HPDE6-E6E7 (cell line): ENCODE measurements at regions not wholly inside any gene's neighbourhood (a gene's known extent, or its start where the extent isn't known, plus 50 kb on each side); places are given as distances from the start of the nearest gene placed in this dataset.
"Not testable (repeated sequence)": the region's sequence is repeated elsewhere in the genome, so short reads cannot be mapped to it uniquely, and the experiment has no call there.

Experiments used
- DNase-seq: peaks from one replicate; pipeline ENCODE4 v3.0.0; 2011; ENCODE audit warnings: missing footprints; ENCODE audit errors: extremely low spot score

DNA sequence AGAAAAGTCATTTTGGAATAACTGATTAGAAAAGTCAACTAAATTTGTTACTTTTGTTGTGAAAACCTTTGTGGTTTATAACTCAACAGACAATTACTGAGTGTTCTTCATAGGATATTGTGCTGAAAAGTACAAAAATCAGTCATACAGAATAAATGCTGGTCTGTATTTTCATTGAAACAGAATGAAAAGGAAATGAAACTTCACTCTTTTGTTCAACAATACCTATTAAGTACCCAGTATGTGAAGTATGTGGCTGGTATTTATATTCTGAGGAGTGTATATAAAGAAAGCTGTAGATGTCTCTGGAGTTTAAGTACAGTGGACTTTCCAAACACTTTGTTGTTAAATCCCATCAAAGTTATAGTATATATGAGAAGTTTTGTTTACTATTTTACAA lies 828.4 kb upstream of the ATXN8OS start:
- DNase-seq: no peak

DNA sequence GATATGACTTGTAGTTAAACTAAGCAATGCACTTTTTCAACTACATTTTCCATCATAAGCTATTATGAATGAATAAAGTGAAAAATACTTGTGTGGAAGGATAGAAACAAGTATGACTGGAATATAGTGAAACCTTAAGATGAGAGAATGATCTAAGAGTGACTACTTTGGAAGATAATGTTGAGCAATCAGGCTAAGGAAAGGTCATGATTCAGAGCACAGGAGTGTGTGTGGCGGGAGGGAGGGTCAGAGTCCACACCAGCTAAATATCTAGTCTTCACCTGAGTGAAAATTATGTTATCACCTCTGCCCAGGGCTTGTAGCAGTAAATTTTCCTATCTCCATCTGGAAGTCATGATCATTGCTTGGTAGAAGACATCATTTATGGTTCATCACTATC lies 833.4 kb upstream of the ATXN8OS start:
- DNase-seq: peak; percentile 38

DNA sequence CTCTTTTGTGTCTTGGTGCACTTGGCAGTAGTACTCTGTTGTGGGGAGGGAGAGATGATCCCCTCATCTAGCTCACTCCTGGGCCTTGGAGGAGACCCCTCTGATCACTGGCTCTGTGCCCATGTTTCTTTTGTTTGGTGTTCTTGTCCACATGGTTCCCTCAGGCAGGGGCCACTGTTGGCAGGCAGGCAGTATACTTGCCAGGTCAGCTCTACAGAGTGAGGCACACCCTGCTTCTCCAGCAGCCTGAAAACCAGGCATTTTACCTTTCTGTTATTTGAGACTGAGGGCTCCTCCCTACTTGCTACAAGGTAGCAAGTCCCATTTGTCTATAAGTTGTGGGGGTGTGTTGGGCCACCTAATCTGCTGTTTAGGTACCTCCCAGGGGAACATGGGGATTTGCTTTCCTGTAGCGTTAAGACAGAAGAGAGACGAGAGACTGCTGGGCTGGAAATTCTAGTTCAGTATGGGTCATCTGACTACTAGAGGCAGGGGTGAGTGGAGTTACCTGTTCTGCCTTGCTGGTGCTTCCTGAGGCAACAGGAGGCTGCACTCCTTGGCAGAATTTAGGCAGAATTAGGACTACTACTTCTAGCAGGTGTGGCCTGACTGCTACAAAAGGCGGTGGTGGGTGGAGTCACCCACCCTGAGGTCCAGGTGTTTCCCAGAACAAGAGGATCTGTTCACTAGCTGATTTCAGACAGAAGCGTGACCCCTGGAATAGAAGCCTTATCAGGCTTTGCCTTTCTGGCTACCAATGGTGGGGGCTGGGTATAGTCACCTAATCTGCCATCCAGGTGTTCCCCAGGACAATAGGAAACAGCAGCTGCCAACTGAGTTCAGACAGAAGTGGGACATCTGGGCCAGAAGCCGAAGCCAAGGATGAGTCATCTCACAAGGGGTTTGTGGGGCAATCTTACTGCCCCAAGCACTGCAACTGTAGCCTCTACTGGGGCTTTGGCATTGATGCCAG lies 843.0 kb upstream of the ATXN8OS start:
- DNase-seq: no peak

DNA sequence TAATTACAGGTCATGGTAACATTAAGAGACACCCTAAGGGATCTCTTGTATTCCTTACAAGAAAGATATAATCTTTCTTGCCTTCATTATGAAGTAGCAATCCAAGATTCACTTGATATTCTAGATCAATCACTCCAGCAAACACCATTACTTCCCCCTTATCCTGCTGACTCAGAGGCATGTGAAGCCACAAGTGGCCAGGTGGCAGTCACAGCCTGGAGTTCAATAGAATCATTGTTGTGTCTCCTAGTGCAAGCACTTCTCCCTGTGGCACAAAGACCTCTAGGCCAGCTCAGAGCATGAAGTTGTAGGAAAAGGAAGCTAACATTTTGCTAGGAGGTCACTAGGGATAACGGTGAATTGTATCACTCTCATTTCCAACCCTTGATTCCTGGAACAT lies 864.3 kb upstream of the ATXN8OS start:
- DNase-seq: no peak

DNA sequence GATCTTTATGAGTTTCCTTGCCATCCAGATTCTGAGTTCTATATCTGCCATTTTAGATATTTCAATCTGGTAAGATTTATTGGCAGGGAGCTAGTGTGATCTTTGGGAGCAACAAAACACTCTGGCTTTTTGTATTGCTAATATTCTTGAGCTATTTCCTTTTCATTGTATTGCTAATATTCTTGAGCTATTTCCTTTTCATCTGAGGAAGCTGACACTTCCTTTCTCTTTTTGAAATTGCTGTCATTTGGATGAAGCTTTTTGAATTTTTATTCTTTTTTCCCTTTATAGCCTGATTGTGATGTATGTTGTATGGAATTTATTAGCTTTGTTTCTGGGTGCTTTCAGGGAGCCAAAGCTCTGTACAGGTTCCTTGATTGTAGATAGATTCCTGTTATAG lies 873.5 kb upstream of the ATXN8OS start:
- no peak for DNase-seq

DNA sequence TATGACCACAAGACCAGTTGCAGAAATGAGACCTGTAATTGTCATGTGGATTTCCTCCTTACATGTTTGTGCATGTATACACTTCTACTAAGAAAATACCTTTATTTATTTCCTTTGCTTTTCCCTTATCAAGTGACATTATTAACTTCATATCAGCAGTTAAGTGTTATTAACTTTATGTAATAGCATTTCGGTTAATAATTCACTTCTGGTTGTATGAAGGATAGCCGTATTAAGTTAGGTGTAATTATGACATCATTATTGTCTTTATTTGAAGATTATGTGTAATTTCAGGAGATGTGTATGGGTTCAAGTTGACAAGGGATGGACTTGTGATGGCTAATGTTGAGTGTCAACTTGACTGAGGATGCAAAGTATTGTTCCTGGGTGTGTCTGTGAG lies 881.2 kb upstream of the ATXN8OS start:
- DNase-seq: no peak

DNA sequence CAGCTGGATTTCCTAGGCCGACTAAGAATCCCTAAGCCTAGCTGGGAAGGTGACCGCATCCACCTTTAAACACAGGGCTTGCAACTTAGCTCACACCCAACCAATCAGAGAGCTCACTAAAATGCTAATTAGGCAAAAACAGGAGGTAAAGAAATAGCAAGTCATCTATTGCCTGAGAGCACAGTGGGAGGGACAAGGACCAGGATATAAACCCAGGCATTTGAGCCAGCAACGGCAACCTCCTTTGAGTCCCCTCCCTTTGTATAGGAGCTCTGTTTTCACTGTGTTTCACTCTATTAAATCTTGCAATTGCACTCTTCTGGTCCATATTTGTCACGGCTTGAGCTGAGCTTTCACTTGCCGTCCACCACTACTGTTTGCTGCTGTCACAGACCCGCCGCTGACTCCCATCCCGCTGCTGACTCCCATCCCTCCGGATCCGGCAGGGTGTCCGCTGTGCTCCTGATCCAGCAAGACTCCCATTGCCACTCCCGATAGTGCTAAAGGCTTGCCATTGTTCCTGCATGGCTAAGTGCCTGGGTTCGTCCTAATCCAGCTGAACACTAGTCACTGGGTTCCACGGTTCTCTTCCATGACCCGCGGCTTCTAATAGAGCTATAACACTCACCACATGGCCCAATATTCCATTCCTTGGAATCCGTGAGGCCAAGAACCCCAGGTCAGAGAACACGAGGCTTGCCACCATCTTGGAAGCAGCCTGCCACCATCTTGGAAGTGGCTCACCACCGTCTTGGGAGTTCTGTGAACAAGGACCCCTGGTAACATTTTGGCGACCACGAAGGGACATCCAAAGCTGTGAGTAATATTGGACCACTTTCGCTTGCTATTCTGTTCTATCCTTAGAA lies 885.8 kb upstream of the ATXN8OS start:
- DNase-seq: not testable (repeated sequence)

DNA sequence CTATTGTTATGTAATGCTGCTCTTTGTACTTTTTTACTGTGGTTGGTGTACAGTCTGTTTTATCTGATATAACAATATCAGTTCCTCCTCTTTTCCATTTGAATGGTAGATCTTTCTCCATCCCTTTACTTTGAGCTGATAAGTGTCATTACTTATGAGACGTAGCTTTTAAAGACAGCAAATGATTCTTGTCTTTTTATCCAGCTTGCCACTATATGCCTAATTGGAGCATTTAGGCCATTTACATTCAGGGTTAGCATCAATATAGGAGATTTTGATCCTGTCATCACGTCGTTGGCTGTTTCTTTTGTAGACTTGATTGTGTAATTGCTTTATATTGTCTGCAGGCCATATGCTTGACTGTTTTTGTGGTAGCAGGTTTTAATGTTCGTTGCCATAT lies 894.2 kb upstream of the ATXN8OS start:
- DNase-seq: no peak

DNA sequence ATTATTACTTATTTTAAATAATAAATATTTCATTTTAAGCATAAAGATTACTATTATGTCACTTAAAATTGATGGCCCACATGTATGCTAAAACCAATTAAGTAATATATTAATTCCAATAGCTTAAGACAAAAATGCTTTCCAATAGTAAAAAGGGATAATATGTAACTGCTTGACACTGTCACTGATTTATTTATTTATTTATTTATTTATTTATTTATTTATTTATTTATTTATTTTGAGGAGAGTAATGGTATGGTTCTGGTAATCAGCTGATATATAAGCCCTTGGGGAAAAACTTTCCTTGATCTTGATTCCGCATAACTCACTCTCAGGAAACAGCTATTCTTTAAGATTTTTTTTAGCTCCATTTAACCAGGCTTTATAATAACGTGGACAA lies 903.0 kb upstream of the ATXN8OS start:
- no peak for DNase-seq

DNA sequence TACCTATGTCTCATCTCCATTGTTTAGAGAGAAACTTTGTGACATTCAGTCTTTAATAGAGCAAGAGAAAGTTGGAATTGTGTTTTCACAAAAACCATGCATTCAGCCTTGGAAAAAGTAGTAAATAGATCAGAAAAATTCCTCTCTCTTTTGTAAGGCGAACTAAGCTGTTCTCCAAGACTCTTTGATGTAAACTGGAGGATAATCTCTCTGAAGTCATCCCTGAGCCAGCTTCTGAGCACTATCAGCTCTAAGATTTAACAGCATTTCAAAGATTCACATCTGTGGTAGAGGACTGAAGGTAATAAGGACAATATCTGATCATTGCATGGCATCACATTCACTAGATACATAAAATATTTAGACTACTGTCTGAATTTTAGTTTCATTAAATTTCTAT lies 904.6 kb upstream of the ATXN8OS start:
- DNase-seq: no peak

DNA sequence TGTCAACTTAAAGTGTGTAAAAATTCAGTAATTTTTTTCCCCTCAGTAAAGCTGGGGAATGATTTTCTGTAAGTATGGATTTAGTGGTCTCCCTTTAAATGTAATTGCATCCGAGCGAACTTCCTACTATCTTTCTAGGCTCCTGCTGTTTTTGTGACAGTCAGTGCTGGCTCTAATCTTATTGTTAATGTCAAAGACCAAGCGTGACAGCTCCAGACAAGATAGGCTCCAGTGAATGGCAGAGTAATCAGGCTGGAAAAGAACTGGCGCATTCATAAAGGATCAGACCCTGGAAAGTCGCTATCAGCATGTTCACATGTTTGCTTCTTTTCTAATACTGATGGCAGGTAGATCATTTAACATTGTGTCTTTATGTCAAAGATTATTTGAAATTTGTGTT lies 908.0 kb upstream of the ATXN8OS start:
- no peak for DNase-seq

DNA sequence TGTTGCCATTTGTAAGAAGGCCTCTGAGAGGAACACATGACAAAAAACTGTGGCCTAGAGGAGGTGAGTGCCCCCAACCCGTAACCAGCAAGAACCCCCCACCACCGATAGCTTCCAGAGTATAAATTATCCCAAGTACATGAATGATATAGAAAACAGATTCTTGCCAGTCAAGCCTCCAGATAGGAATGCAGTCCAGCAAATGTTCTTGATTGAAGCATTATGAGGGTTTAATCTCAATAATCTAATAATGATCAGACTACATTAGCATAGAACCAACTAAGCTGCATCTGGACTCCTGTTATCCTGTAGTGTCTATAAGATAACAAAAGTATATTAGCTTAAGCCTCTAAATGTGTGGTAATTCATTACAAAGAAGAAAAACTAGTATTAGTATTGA lies 908.9 kb upstream of the ATXN8OS start:
- DNase-seq: no peak

DNA sequence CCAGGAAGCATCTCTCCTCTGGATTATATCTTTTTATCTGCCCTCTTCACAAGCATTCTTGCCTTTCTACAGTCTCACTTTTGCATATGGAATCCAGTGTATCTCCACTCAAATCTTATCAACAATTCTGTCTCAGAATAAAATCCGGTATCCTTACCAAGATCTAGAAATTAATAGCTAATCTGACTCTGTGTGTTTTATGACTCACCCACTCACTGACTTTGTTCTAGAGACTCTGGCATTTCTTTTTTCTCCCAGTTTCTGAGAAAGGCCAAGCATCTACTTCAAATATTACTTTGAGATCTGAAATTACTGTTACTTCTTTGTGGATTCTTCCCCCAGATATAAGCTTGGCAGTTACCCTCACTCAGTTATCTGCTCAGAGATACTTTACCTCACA lies 913.5 kb upstream of the ATXN8OS start:
- DNase-seq: no peak

DNA sequence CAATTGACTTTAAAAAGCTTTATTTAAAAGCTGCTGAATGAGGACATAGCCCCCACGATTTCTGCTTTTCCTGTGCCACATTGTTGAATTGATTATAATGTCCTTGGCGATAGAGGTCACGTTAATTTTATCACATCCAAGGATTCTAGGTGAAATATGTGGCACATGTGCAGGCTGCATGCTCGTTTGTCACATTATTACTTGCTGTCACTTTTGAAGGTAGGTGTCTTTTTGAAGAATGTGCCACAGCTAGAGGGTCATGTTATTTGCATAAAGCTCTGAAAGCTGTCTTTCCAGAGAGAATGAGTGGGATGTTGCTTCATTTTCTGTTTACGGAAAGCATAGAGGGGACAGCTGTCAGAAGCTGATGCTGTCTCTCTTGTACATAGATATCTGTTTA lies 927.6 kb upstream of the ATXN8OS start:
- DNase-seq: no peak

DNA sequence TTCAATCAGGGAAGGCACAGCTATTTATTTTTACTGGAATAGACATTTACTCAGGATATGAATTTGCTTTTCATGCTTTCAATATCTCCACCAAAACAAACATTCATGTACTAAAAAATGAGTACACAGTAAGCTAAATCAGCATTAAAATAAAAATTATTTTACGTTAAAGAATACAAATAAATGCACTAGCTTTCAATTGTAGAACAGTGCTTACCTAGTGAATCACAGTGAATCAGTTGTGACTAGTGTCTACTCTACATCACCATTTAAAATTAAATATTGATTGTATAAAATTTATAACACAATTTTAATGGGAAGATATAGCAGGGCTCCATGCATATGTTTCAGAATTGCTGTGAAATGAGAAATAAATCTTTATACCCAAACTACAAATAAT lies 929.6 kb upstream of the ATXN8OS start:
- DNase-seq: no peak

DNA sequence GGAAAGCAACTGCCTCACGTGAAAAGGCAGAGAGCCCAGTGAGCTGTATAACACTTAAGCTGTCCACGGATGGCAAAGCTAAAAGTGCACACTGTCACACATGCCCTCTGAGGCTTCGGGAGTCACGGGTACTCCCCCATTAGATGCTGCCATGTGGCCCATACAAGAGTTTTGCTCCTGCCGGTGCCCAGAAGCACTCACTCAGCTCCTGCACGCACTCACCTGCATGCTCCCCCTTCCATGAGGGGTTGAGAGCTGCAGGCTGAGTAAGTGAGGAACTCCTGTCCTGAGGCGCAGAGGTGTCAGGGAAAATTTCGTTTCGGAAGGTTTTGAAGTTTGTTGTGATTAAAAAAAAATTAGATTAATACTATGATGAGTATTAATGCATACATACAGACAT lies 939.2 kb upstream of the ATXN8OS start:
- DNase-seq: no peak

DNA sequence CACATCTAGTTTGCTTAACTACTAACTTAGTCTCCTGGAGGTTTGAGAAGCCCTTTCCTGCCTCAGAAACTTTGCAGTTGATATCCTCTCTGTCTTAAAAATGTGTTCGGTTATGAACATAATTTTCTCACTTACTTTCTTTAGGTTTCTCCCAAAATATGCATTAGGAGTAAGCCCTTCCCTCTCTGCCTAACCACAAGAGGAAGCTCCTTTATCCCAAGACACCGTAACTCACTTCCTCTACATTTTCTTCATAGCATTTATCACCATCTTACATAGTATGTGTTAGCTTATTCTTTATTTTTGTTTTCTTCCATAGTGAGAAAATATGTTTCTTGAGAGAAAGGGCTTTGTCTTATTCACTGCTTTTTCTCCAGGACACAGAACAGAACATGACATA lies 952.5 kb upstream of the ATXN8OS start:
- no peak for DNase-seq

DNA sequence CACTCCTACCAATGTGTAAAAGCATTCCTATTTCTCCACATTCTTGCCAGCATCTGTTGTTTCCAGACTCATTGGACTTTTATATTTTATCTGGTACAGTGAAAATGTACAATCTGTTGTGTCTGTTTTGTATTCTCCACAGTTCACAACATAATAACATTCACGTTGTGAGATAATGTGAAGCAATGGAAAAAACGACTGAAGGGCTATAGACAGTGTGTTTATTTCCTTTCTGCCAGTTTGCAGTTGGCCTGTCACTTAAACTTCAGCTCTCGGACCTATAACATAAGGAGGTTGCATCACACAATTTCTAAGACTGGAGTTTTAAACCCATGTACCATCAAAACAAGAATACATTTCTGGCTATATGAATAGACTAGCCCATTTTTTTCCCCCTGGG lies 965.5 kb upstream of the ATXN8OS start:
- DNase-seq: no peak

DNA sequence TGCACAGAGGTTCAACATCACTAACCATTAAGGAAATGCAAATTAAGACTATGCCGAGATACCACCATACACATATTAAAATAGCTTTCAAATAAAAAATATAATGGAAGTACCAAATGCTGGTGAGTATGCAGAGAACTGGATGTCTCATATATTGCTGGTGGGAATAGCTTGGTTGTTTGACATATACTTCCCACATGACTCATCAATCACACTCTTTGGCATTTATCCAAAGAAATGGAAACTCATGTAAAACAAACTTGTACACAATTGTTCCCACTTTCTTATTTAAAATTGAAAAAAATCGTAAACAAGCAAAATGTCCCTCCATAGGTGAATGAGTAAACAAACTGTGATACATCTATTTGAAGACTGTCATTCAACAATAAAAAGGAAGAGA lies 982.6 kb upstream of the ATXN8OS start:
- DNase-seq: no peak

DNA sequence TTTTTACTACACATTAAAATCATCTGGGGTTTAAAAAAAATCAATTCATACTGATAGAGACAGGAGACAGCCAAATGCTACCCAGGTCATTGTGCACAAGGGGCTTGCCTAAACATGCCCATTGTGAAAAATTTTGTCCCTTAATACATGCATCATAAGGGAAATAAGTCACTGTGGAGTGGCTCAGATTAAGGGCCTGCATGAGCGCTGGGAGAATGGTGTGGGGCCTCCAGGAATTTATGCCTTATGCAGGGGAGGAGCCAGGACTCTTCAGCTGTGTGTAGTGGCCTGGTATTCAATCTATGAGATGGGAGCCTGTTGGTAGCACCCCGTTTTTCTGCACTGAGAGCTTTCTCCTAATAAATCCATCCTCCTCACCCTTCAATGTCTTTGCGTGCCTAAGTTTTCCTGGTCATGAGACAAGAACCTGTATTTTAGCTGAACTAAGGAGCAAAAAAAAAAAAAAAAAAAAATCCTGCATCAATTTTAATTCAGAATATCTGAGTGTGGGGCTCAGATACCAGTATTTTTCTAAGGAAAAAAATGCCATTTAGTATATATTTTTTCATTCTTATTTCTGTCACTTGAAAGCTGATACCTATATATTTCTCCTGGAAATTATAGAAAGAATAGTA lies 997.6 kb upstream of the ATXN8OS start:
- DNase-seq: no peak

DNA sequence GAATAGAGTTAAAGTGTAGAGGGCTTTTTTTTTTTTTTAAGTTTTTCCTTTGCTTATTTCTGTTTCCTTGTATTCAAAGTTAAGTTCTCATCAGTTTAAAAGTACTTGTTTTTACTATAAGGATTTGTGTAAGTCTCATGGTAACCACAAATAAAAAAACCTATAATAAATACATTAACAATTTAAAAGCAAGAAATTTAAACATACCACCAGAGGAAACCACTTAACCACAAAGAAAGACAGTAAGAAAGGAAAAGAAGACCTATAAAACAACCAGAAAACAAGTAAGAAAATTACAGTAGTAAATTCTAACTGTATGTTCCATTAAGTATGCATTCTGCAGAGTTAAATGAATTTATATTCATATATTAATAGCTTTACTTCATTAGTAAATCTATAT lies 999.1 kb upstream of the ATXN8OS start:
- no peak for DNase-seq

DNA sequence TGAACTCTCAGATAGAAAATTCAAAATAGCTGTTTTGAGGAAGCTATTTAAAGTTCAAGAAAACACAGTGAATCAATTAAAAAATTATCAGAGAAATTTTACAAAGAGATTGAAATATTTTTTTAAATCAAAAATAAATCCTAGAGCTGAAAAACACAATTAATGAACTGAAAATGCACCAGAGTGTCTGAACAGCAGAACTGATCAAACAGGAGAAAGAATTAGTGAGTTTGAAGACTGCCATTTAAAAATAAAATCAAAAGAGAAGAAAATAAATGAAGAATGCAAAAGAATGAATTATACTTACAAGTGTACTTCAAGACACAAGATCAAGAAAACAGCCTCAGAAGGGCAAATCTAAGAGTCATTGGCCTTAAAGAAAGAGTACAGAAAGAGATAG lies 1000.2 kb upstream of the ATXN8OS start:
- no peak for DNase-seq
